Effector CD4-positive, alpha-beta T cell (primary cell): ENCODE measurements at regions not wholly inside any gene's neighbourhood (a gene's known extent, or its start where the extent isn't known, plus 50 kb on each side); places are given as distances from the start of the nearest gene placed in this dataset.

Experiments used
- DNase-seq: peaks from one replicate; pipeline ENCODE4 v3.0.0-alpha.2; 2020

GRCh38 chr10:10110844-10111490 is 906.7 kb upstream of the CELF2 start:
- DNase-seq: no peak

- no peak for DNase-seq
Measured at GRCh38 chr10:10118131-10118530, 899.5 kb upstream of the CELF2 start.

GRCh38 chr10:10120671-10121070 is 897.0 kb upstream of the CELF2 start:
- no peak for DNase-seq

- DNase-seq: no peak
Measured at GRCh38 chr10:10125676-10126075, 892.0 kb upstream of the CELF2 start.

GRCh38 chr10:10126218-10126617 is 891.5 kb upstream of the CELF2 start:
- DNase-seq: no peak

GRCh38 chr10:10128387-10128786 is 889.3 kb upstream of the CELF2 start:
- DNase-seq: no peak

GRCh38 chr10:10130686-10131085 is 887.0 kb upstream of the CELF2 start:
- no peak for DNase-seq

GRCh38 chr10:10132009-10132408 is 885.7 kb upstream of the CELF2 start:
- DNase-seq: no peak

- DNase-seq: no peak
Measured at GRCh38 chr10:10133281-10133680, 884.4 kb upstream of the CELF2 start.

- no peak for DNase-seq
Measured at GRCh38 chr10:10138685-10139084, 879.0 kb upstream of the CELF2 start.

GRCh38 chr10:10141782-10142382 is 875.8 kb upstream of the CELF2 start:
- DNase-seq: no peak

GRCh38 chr10:10146604-10147003 is 871.1 kb upstream of the CELF2 start:
- DNase-seq: no peak

GRCh38 chr10:10149899-10150298 is 867.8 kb upstream of the CELF2 start:
- DNase-seq: no peak

- no peak for DNase-seq
Measured at GRCh38 chr10:10156917-10157600, 860.6 kb upstream of the CELF2 start.

- no peak for DNase-seq
Measured at GRCh38 chr10:10160821-10161312, 856.8 kb upstream of the CELF2 start.

GRCh38 chr10:10164848-10165247 is 852.8 kb upstream of the CELF2 start:
- DNase-seq: no peak

- DNase-seq: no peak
Measured at GRCh38 chr10:10165415-10165814, 852.3 kb upstream of the CELF2 start.

GRCh38 chr10:10178476-10178875 is 839.2 kb upstream of the CELF2 start:
- DNase-seq: no peak

GRCh38 chr10:10193848-10194247 is 823.8 kb upstream of the CELF2 start:
- DNase-seq: no peak

GRCh38 chr10:10196701-10197100 is 821.0 kb upstream of the CELF2 start:
- no peak for DNase-seq

GRCh38 chr10:10197423-10197822 is 820.2 kb upstream of the CELF2 start:
- DNase-seq: no peak

GRCh38 chr10:10198363-10198762 is 819.3 kb upstream of the CELF2 start:
- DNase-seq: no peak

- no peak for DNase-seq
Measured at GRCh38 chr10:10204415-10204814, 813.3 kb upstream of the CELF2 start.

GRCh38 chr10:10205906-10206305 is 811.8 kb upstream of the CELF2 start:
- DNase-seq: no peak
